Fibroblast of skin of right biceps (primary cell): ENCODE measurements at regions not wholly inside any gene's neighbourhood (a gene's known extent, or its start where the extent isn't known, plus 50 kb on each side); places are given as distances from the start of the nearest gene placed in this dataset.
"Not testable (repeated sequence)": the region's sequence is repeated elsewhere in the genome, so short reads cannot be mapped to it uniquely, and the experiment has no call there.

ENCODE experiments used
- DNase-seq: peaks from one replicate; pipeline ENCODE4 v3.0.0-alpha.2; 2013

- not testable (repeated sequence) for DNase-seq
Observed at GRCh38 chr9:41075671-41076070, 52.8 kb downstream of the FOXD4L6 start.

- DNase-seq, result not testable (repeated sequence)
Observed at GRCh38 chr9:41074356-41074942, 54.0 kb downstream of the FOXD4L6 start.

DNA sequence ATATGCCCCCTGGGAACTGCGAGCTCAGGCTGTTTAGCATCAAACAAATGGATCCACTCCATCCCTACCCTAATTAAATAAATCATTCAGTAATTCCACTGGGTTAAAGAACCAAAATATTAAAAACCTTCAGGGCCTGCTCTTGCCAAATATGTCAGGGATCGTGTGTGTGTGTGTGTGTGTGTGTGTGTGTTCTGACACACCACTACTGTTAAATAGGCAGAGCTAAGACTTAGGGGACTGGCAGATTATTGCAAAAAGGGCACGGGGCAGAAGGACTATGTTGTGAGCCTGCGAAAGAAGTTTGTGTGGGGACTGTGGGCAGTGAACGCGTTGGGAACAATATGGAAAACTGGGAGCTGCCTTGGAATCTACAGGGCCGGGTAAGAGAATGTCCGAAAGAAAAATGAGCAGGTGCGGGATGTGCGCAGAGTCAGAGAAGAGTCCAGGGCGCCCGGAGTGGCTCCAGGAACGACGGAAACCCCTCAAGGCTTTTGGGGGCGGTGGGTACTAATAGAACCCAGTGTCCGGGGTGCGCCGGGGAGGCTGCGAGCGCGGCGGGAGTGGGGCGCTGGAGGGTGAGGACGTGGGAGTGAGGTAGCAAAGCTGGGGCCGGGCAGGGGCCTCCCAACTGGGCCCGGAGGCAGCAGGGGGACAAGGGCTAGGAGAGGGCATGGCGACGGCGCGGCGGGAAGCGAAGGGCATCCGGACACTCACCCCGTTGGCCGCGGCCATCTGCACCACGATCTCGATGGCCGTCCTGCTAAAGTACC is 54.8 kb downstream of the FOXD4L6 start:
- DNase-seq, result not testable (repeated sequence)

DNA sequence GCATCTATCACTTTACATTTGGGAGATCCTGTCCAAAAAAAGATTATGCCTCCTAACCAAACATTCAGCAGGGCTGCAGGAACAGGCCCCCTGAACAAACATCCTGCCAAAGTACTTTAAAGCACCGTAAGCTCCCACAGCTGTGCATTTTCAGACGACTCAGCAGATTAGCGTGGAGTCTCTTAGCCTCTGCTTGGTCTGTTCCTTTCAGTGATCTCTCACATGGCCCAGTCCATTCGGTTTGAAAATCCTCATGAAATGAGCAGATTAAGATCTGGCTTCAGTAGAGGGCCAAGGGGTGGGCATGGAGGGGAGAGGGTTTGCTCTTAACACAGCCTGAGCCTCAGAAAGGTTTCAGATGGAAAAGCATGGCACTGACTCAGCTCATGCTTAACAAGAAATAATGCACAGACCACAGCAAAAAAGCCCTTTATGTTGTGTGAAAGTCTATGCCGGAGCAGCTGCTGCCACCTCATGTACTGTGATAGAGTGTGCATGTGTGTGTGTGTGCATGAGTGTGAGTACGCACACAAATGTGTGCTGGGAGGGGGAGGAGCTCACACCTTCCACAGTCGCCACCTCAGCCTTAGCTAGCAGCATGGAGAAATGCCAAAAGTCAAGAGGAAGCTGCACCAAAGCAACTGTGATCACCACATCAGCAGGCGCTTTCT is 64.2 kb downstream of the FOXD4L6 start:
- DNase-seq, result peak; percentile 42

GRCh38 chr9:41063243-41063642 is 65.2 kb downstream of the FOXD4L6 start:
- DNase-seq, result peak; percentile 31

- not testable (repeated sequence) for DNase-seq
Observed at GRCh38 chr9:41059603-41060002, 68.9 kb downstream of the FOXD4L6 start.

- not testable (repeated sequence) for DNase-seq
Observed at GRCh38 chr9:41053666-41054363, 74.7 kb downstream of the FOXD4L6 start.

GRCh38 chr9:41048672-41049071 is 79.8 kb downstream of the FOXD4L6 start:
- DNase-seq, result not testable (repeated sequence)

- DNase-seq, result not testable (repeated sequence)
Observed at GRCh38 chr9:41047792-41048191, 80.7 kb downstream of the FOXD4L6 start.

DNA sequence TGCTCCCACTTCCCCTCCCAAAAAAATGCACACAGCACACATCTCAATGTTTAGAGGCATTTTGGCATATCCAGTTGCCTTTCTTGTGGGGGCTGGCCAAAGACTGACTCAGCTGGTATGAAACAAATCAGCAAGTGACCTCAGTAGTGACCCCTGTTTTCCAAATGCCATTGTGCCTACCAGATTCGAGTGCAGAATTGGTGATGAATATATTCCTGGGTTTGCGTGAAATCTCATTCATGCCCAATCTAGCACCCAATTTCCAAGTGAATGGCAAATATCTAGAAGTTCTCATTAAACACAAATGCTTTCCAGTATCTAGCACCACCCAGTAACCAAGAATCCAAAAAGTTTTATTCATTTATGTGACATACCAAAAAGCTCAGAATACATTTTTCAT is 83.6 kb downstream of the FOXD4L6 start:
- not testable (repeated sequence) for DNase-seq

DNA sequence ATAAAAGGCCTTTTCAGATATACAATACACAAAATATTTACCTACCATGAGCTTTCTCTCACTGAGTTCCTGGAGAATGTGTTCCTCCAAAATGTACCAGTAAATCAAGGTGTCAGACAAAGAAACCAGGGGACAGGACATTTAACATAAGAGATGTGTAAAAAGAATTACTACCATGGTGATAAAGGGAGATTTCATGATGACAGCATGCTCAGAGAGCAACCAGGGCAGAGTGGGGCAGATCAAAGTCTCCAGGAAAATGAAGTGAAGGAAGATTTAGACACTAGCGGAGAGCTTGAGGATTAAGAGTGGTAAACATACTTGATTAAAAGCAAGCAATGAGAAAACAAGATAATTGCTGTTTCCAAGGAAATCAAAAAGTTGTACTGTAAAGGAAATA is 85.0 kb downstream of the FOXD4L6 start:
- not testable (repeated sequence) for DNase-seq

DNA sequence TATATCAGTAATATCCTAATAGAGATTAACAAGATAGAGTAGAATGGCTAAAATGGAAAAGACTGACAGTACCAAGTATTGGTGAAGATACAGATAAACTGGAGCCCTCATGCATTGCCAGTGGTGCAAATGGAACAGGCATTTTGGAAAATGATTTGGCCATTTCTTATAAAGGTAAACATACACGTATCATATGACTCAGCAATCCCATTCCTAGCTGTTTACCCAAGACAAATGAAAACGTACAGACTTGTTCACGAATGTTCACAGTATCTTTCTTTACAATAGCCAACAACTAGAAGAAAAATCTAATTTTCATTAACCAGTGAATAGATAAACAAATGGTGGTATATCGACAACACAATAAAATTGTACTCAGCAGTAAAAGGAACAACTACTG is 86.4 kb downstream of the FOXD4L6 start:
- not testable (repeated sequence) for DNase-seq

GRCh38 chr9:41040705-41041342 is 87.7 kb downstream of the FOXD4L6 start:
- DNase-seq, result peak; percentile 3

DNA sequence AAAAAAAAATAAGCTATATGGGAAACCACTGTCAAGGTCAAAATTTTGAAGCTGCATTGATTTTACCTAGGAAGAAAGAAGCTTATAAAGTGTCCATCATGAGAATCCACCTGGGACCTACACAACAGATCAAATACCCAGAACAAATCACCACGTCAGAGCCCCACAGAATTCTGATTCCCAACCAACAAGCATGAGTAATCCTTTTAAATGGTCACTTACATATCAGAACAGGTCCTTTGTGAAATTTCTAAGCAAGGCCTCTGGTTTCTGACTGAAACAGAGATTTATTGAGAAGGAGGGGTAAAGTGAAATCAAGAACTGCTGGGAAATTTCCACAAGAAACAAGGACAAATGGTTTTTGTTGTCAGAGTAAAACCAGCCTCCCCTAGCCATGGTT is 93.2 kb downstream of the FOXD4L6 start:
- peak; percentile 43 for DNase-seq

DNA sequence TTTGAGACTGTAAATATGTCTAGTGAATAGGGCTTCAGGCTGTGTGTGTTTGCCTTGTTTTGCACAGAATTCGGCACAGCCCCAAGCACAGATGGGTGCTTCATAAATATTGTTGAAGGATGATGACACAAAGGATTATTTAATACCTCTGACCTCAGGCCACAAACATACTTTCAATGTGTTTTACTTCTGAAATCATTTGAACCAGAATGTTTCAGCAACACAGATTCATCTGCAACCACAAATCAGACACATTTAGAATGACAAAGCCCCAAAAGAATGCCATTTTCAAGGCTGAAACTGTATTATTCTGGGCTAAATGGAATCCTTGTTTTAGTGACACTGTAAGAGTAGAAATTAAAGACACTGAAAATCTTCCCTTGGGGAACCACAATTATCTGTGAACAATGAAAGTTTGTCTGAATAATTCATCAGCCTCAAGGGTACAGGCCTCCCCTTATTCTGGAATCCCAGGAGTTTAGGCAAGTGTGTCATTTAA is 93.7 kb downstream of the FOXD4L6 start:
- DNase-seq, result peak; percentile 94

GRCh38 chr9:41033877-41034276 is 94.6 kb downstream of the FOXD4L6 start:
- peak; percentile 64 for DNase-seq

DNA sequence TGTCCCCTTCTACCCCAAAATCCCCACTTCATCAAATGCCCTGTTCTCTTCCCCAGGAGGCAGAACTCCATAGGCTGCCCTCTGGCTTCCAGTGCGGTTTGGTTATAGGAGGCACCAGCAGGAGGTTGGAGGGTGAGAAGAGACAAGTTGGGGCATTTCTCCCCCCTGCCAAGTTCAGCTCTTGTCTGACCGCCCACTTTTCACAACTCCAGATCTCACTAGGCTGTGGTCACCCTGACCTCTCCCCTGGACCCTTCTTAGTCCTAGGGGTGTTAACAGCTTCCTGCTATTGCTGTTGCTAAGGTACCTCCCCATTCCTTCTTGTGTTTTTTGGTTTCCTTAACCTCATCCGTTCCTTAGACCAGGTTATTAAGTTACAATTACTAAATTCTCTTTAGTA is 95.1 kb downstream of the FOXD4L6 start:
- DNase-seq, result not testable (repeated sequence)

- not testable (repeated sequence) for DNase-seq
Observed at GRCh38 chr9:41026912-41027676, 101.4 kb downstream of the FOXD4L6 start.

GRCh38 chr9:41022365-41022764 is 106.1 kb downstream of the FOXD4L6 start:
- not testable (repeated sequence) for DNase-seq

- DNase-seq, result peak; percentile 20
Observed at GRCh38 chr9:41019858-41020562, 108.5 kb downstream of the FOXD4L6 start.

DNA sequence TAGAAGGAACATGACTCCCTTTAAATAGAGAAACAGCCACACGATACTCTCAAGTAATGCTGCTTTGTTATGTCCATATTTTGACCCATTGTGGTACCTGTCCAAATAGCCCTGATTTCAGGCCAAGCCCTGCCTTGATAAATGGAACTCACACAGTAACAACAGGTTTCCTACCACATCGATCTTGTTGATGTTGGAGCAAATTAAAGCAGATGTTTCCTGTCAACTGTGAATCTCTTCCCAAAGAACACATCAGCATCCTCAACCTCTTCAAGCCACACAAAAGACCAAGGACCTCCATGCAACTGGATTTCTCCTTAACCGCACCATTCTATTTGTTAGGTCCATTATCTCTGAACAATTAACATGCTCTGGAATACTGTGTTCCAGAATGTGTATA is 109.5 kb downstream of the FOXD4L6 start:
- not testable (repeated sequence) for DNase-seq
